GM23338 (cell line): ENCODE measurements at regions not wholly inside any gene's neighbourhood (a gene's known extent, or its start where the extent isn't known, plus 50 kb on each side); places are given as distances from the start of the nearest gene placed in this dataset.

Experiments used
- ATAC-seq: fragments of 200-7000 bp; cut with Tn5 transposase; 3 replicates; pipeline ENCODE4 v1.9.1; 2020
- DNase-seq: peaks from one replicate; pipeline ENCODE4 v3.0.0-alpha.2; 2015; ENCODE audit warnings: low spot score
- H2AFZ ChIP-seq: fragments of 200-600 bp; sonication (generic); 2 replicates; pipeline ENCODE4 v1.8.0; 2016; ENCODE audit warnings: antibody characterized with exemption, mild to moderate bottlenecking, moderate library complexity
- H3F3A ChIP-seq: fragments of 200-600 bp; sonication (generic); replicated peaks from 2 replicates; pipeline ENCODE4 v1.8.0; 2017; ENCODE audit warnings: antibody characterized with exemption, mixed run types, low read depth
- H3K27ac ChIP-seq: fragments of 200-600 bp; sonication (generic); 2 replicates; pipeline ENCODE4 v1.6.1; 2016; ENCODE audit warnings: low read depth
- H3K27me3 ChIP-seq: fragments of 200-600 bp; sonication (generic); 2 replicates; pipeline ENCODE4 v1.8.0; 2016; ENCODE audit warnings: mild to moderate bottlenecking, mixed run types, moderate library complexity; ENCODE audit not compliant: insufficient read depth
- H3K36me3 ChIP-seq: fragments of 200-600 bp; sonication (generic); 2 replicates; pipeline ENCODE4 v1.8.0; 2016; ENCODE audit warnings: mild to moderate bottlenecking; ENCODE audit not compliant: insufficient read depth
- H3K4me1 ChIP-seq: fragments of 200-600 bp; sonication (generic); 2 replicates; pipeline ENCODE4 v1.8.0; 2016; ENCODE audit warnings: mild to moderate bottlenecking, moderate library complexity; ENCODE audit not compliant: insufficient read depth
- H3K4me2 ChIP-seq: fragments of 200-600 bp; sonication (generic); 2 replicates; pipeline ENCODE4 v1.7.1; 2017; ENCODE audit warnings: mixed run types
- H3K4me3 ChIP-seq: fragments of 200-600 bp; sonication (generic); 2 replicates; pipeline ENCODE4 v1.6.1; 2016; ENCODE audit warnings: mixed run types
- H3K79me2 ChIP-seq: fragments of 200-600 bp; sonication (generic); replicated peaks from 2 replicates; pipeline ENCODE4 v1.8.0; 2017; ENCODE audit warnings: mild to moderate bottlenecking; ENCODE audit not compliant: insufficient read depth
- H3K9me2 ChIP-seq: fragments of 200-600 bp; sonication (generic); 2 replicates; pipeline ENCODE4 v1.8.0; 2017; ENCODE audit not compliant: insufficient read depth
- H4K20me1 ChIP-seq: fragments of 200-600 bp; sonication (generic); replicated peaks from 2 replicates; pipeline ENCODE4 v1.8.0; 2017; ENCODE audit warnings: mild to moderate bottlenecking; ENCODE audit not compliant: insufficient read depth
- H3K27ac Mint-ChIP-seq: 2 replicates; pipeline ENCODE4 v1.8.0; 2020; ENCODE audit warnings: inconsistent platforms, mild to moderate bottlenecking, moderate library complexity, mixed read lengths
- H3K27me3 Mint-ChIP-seq: 3 replicates; pipeline ENCODE4 v1.8.0; 2022; ENCODE audit warnings: low read depth, mild to moderate bottlenecking, moderate library complexity, mixed read lengths, inconsistent platforms; ENCODE audit not compliant: insufficient read depth, poor library complexity
- H3K36me3 Mint-ChIP-seq: 3 replicates; pipeline ENCODE4 v1.8.0; 2021; ENCODE audit warnings: low read depth, mild to moderate bottlenecking, inconsistent platforms, moderate library complexity, mixed read lengths
- H3K4me1 Mint-ChIP-seq: 3 replicates; pipeline ENCODE4 v1.8.0; 2020; ENCODE audit warnings: mild to moderate bottlenecking, inconsistent platforms, mixed read lengths
- H3K4me3 Mint-ChIP-seq: 3 replicates; pipeline ENCODE4 v1.8.0; 2021; ENCODE audit warnings: moderate library complexity, mild to moderate bottlenecking, inconsistent platforms, mixed read lengths
- H3K9me3 Mint-ChIP-seq: 3 replicates; pipeline ENCODE4 v1.8.0; 2020; ENCODE audit warnings: moderate library complexity, mild to moderate bottlenecking, inconsistent platforms, mixed read lengths
- EZH2 ChIP-seq: fragments of 200-600 bp; sonication (generic); IDR thresholded peaks from one replicate; pipeline ENCODE4 v1.8.0; 2017; ENCODE audit warnings: antibody characterized with exemption, mild to moderate bottlenecking, low read depth; ENCODE audit not compliant: unreplicated experiment
- EZH2phosphoT487 ChIP-seq: fragments of 200-600 bp; sonication (generic); IDR thresholded peaks from one replicate; pipeline ENCODE4 v1.8.1; 2018; ENCODE audit warnings: antibody characterized with exemption; ENCODE audit not compliant: unreplicated experiment
- JUNB ChIP-seq: IDR thresholded peaks from one replicate; pipeline ENCODE4 v1.6.1; 2016; ENCODE audit warnings: antibody characterized with exemption; ENCODE audit not compliant: unreplicated experiment
- NANOG ChIP-seq: IDR thresholded peaks from 2 replicates; pipeline ENCODE4 v1.6.1; 2016; ENCODE audit warnings: antibody characterized with exemption, borderline replicate concordance
- ZNF114 ChIP-seq: fragments of 250-450 bp; sonication (Bioruptor Pico); IDR thresholded peaks from 2 replicates; pipeline ENCODE4 v1.5.0; 2020; ENCODE audit warnings: mild to moderate bottlenecking, moderate library complexity
- ZNF331 ChIP-seq: fragments of 250-450 bp; sonication (Bioruptor Pico); IDR thresholded peaks from 2 replicates; pipeline ENCODE4 v1.5.0; 2020; ENCODE audit warnings: low read depth, mild to moderate bottlenecking, moderate library complexity
- TF ChIP-seq, protein P1 (sequence below): IDR thresholded peaks from one replicate; pipeline ENCODE4 v1.6.1; 2018; ENCODE audit warnings: antibody characterized with exemption; ENCODE audit not compliant: unreplicated experiment
- TF ChIP-seq, protein P2 (sequence below): fragments of 250-450 bp; sonication (Bioruptor Pico); IDR thresholded peaks from 2 replicates; pipeline ENCODE4 v1.5.0; 2020; ENCODE audit warnings: mild to moderate bottlenecking, moderate library complexity

GRCh38 chr17:77794846-77795245 lies 163.7 kb upstream of the TNRC6C start:
- no peak for ATAC-seq
- Mint-ChIP-seq H3K36me3 (peaks cover 3% of the 10 kb centered on the region; the same call in 1 of the 3 replicates), H3K4me3 (no peak overlapping the region), H3K27me3 (peaks cover 44% of the 10 kb centered on the region), H3K27ac (no peak overlapping the region), H3K9me3 (0 out of 3 replicates have a peak, but pooled peaks cover 3% of the 10 kb centered on the region), H3K4me1 (peaks cover 39% of the 10 kb centered on the region)
- no peak for DNase-seq
- peaks cover 26% of the 10 kb centered on the region for H3K4me1 ChIP-seq
- no peaks in the 10 kb centered on the region for H4K20me1 ChIP-seq
- no peaks in the 10 kb centered on the region for H3K9me2 ChIP-seq
- no peaks in the 10 kb centered on the region for H3K36me3 ChIP-seq
- peaks cover 25% of the 10 kb centered on the region for H3K27me3 ChIP-seq
- TF ChIP-seq, protein P1, sequence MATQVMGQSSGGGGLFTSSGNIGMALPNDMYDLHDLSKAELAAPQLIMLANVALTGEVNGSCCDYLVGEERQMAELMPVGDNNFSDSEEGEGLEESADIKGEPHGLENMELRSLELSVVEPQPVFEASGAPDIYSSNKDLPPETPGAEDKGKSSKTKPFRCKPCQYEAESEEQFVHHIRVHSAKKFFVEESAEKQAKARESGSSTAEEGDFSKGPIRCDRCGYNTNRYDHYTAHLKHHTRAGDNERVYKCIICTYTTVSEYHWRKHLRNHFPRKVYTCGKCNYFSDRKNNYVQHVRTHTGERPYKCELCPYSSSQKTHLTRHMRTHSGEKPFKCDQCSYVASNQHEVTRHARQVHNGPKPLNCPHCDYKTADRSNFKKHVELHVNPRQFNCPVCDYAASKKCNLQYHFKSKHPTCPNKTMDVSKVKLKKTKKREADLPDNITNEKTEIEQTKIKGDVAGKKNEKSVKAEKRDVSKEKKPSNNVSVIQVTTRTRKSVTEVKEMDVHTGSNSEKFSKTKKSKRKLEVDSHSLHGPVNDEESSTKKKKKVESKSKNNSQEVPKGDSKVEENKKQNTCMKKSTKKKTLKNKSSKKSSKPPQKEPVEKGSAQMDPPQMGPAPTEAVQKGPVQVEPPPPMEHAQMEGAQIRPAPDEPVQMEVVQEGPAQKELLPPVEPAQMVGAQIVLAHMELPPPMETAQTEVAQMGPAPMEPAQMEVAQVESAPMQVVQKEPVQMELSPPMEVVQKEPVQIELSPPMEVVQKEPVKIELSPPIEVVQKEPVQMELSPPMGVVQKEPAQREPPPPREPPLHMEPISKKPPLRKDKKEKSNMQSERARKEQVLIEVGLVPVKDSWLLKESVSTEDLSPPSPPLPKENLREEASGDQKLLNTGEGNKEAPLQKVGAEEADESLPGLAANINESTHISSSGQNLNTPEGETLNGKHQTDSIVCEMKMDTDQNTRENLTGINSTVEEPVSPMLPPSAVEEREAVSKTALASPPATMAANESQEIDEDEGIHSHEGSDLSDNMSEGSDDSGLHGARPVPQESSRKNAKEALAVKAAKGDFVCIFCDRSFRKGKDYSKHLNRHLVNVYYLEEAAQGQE = no peak
- TF ChIP-seq JUNB (no peak), EZH2 (no peak), ZNF114 (CRISPR knock-in tag) (no peak), NANOG (no peak), ZNF331 (CRISPR knock-in tag) (no peak), EZH2phosphoT487 (no peak)
- TF ChIP-seq, protein P2, sequence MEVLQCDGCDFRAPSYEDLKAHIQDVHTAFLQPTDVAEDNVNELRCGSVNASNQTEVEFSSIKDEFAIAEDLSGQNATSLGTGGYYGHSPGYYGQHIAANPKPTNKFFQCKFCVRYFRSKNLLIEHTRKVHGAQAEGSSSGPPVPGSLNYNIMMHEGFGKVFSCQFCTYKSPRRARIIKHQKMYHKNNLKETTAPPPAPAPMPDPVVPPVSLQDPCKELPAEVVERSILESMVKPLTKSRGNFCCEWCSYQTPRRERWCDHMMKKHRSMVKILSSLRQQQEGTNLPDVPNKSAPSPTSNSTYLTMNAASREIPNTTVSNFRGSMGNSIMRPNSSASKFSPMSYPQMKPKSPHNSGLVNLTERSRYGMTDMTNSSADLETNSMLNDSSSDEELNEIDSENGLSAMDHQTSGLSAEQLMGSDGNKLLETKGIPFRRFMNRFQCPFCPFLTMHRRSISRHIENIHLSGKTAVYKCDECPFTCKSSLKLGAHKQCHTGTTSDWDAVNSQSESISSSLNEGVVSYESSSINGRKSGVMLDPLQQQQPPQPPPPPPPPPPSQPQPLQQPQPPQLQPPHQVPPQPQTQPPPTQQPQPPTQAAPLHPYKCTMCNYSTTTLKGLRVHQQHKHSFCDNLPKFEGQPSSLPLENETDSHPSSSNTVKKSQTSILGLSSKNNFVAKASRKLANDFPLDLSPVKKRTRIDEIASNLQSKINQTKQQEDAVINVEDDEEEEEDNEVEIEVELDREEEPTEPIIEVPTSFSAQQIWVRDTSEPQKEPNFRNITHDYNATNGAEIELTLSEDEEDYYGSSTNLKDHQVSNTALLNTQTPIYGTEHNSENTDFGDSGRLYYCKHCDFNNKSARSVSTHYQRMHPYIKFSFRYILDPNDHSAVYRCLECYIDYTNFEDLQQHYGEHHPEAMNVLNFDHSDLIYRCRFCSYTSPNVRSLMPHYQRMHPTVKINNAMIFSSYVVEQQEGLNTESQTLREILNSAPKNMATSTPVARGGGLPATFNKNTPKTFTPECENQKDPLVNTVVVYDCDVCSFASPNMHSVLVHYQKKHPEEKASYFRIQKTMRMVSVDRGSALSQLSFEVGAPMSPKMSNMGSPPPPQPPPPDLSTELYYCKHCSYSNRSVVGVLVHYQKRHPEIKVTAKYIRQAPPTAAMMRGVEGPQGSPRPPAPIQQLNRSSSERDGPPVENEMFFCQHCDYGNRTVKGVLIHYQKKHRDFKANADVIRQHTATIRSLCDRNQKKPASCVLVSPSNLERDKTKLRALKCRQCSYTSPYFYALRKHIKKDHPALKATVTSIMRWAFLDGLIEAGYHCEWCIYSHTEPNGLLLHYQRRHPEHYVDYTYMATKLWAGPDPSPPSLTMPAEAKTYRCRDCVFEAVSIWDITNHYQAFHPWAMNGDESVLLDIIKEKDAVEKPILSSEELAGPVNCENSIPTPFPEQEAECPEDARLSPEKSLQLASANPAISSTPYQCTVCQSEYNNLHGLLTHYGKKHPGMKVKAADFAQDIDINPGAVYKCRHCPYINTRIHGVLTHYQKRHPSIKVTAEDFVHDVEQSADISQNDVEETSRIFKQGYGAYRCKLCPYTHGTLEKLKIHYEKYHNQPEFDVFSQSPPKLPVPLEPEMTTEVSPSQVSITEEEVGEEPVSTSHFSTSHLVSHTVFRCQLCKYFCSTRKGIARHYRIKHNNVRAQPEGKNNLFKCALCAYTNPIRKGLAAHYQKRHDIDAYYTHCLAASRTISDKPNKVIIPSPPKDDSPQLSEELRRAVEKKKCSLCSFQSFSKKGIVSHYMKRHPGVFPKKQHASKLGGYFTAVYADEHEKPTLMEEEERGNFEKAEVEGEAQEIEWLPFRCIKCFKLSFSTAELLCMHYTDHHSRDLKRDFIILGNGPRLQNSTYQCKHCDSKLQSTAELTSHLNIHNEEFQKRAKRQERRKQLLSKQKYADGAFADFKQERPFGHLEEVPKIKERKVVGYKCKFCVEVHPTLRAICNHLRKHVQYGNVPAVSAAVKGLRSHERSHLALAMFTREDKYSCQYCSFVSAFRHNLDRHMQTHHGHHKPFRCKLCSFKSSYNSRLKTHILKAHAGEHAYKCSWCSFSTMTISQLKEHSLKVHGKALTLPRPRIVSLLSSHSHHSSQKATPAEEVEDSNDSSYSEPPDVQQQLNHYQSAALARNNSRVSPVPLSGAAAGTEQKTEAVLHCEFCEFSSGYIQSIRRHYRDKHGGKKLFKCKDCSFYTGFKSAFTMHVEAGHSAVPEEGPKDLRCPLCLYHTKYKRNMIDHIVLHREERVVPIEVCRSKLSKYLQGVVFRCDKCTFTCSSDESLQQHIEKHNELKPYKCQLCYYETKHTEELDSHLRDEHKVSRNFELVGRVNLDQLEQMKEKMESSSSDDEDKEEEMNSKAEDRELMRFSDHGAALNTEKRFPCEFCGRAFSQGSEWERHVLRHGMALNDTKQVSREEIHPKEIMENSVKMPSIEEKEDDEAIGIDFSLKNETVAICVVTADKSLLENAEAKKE (CRISPR knock-in tag) = no peak
- H3F3A ChIP-seq = peaks cover 3% of the 10 kb centered on the region; the same call in 1 of the 2 replicates
- no peak overlapping the region for H2AFZ ChIP-seq
- no peak overlapping the region for H3K4me2 ChIP-seq
- H3K4me3 ChIP-seq = no peak overlapping the region
- H3K27ac ChIP-seq = no peak overlapping the region
- no peaks in the 10 kb centered on the region for H3K79me2 ChIP-seq
